Hepatic stellate cell (primary cell): ENCODE measurements at regions not wholly inside any gene's neighbourhood (a gene's known extent, or its start where the extent isn't known, plus 50 kb on each side); places are given as distances from the start of the nearest gene placed in this dataset.

Source experiments
- DNase-seq: peaks from one replicate; pipeline ENCODE4 v3.0.0; 2011; ENCODE audit warnings: low spot score

DNA sequence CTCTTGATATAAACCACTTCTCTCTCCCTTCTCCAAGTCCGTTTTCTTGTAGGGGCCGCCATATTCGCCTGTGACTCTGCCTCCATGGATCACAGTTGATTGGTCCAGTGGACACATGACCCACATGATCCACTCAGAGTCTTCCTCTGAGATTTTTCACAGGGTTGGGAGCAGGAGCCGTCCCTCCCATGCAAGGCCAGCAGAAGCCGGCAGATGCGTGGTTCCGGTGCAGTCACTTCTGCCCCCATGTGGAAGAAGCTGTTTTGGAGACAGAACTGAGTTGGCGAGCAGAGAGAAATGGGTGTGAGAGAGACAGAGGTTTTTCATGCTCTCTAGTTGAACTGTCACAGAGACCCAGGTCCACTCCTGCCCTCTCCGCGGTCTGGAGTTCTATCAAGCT lies 83.3 kb downstream of the C16orf95 start:
- DNase-seq = peak; percentile 27

DNA sequence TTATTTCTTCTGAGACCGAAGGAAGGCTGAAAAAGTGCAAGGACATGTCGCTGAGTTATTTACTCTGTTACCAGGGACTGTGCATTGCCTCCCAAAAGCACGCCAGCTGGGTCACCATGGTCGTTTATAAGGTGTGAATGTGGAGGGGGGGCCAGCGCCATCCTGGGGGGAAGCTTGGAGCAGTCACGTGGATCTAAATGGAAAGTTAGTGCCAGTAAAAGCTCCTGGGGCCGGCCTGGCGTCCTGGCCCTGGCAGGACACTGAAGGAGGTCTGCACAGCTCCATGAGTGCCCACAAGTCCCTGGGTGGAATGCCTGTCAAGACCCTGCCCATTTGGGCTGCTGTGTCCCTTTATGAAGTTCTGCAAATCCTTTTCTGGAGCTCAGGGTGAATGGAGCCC lies 82.6 kb downstream of the C16orf95 start:
- no peak for DNase-seq

DNA sequence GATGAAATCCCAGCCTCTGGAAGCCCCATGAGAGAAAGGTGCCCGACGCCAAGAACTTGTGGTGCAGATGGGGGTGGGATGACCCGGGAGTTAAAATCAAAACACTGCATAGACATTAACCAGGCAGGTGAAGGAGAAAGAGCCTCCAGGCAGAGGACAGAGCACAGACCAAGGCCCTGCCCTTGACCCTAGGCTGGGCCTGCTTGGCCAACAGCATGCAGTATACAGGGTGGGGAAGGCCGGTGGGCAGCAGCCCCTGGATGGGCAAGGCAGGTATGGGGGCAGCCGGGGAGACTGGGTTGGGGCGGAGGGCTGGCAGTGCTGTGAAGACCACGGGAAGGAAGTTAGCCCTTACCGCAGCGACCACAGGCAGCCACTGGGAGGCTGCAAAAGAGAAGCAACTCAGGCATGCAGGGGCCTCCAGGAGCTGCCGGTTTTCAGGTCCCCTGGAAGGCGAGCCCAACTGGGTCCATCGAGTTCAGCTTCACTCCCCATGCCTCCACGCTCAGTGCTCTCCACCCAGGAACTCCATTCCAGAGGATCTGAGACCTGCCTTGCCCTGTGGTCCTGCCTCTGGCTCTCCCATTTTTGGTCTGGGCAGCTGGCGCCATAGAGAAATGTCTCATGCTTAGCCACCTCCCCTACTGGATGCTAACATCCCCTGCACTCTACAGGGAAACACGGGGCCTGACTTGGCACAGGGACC lies 81.2 kb downstream of the C16orf95 start:
- no peak for DNase-seq

DNA sequence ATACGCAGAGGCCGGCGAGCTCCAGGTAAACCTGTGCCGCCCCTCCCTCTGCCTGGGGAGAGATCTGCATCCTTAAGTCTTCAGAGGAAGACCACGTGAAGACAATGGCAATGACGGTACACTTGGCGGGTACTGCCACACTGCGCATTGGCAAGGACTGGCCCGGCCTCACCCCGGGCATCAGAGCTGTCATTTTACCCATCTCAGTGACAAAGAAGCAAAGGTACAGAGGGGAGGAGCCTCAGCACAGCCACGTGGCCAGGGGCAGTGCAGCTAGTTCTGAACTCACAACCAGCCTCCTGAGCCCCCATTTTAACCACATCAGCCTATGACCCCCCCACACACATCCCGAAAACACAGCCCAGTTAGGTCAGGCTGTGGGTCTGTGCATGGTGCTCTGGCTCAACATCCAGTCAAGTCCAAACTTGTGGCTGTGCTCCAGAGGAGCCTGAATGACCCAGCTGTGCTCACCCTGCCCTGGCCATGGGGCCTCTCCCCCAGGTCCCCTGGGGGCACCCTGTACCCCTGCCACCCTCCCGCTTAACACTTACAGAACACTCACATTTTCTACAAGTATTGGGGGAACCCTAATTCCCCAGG lies 80.6 kb downstream of the C16orf95 start:
- DNase-seq = no peak

DNA sequence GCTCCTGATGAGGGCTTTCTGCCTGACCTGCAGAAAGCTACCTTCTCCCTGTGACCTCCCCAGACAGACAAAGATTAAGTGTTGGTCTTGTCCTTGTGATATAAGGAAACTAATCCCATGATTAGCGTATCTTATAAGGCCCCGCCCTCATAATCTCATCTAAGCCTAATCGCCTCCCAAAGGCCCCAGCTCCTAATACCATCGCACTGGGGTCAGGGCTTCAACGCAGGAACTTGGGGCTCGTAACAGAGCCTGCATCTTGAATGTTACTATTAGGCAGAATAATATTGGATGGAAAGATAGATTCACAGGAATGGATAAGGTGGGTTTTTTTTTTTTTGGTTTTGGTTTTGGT lies 78.9 kb downstream of the C16orf95 start:
- no peak for DNase-seq

DNA sequence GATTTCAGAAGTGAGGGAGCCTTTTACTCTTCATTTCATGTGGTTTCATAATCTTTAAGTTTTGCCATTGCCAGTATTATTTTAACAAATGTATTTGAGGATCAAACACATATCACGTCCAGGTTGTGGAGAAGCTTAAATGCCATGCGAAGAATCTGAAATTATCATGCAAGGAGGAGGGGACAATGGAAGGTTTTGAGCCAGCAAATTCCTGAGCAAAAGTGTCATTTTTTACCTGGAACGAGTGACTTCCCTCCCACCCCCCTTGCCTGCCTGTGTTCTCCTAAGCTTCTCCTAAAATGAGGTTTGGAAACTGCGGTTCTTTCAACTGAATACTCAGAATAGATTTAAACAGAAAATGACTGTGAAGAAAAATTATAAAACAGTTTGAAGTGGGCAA lies 77.6 kb downstream of the C16orf95 start:
- no peak for DNase-seq

DNA sequence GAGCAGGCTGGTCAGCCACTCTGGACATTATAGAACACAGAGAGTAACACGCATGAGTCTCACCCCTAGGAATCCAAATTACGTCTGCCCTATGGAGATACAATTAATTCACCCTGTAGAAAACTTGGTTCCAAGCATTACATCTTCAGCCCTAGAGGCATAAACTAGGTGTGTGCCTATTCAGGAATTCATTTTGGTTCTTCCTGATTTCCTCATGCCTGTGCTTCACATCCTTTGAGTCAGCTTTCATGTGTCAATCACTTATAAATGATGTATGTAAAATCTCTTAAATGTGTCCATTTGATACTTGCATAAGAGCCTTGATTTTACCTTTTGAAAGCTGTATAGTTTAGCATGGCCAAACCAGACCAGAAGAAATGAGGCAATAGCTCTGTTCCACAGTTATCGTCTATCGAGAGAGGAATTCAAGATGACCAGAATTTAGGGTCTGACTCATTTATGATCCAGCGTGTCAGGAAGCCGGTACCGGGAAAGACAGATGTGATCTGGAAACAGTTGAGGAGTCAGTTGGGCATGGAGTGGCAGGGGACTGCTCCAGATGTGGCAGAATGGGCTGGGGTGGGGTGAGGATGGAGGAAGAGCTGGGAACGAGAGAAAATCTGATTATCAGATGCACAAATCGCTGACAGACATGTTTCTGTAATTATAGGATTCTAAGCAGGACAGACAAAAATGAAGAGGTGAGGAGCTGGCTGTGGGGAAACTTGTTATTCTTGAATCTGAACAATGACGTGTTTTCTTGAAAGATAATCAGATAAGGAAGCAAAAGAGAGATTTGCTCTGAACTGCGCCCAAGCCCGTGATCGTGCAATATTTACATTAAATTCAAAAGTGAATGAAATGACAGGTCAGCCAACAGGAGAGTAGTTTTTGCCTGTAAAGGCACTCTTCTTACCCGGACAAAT lies 76.7 kb downstream of the C16orf95 start:
- no peak for DNase-seq

DNA sequence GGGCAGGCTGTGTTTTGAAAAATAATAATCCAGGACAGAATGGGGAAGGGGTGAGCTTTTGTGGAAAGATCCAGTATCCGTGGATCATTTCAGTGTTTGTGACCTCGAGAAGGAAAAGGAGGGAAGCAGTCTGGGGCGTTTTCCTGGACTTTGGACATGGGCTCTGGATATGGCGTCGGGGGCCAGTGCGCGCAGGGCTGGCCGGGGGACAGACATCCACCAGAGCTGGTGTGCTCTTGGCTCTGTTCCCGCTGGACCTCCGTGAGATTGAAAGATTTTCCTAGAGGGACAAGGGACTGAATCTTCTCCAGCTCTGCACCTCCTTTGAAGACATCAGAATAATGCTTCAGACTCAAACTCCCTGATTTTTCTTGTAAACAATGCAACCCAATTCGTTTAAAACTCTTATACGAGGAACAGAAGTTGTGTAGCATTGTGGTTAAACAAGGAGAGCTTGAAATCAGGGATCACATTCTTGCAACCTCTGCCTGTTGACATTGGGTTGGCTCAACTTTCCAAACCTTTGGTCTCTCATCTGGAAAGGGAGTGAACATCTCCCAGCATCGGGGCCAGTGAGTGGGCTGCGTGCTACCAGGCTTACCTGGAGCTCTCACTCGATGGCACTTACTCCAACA lies 75.9 kb downstream of the C16orf95 start:
- no peak for DNase-seq

DNA sequence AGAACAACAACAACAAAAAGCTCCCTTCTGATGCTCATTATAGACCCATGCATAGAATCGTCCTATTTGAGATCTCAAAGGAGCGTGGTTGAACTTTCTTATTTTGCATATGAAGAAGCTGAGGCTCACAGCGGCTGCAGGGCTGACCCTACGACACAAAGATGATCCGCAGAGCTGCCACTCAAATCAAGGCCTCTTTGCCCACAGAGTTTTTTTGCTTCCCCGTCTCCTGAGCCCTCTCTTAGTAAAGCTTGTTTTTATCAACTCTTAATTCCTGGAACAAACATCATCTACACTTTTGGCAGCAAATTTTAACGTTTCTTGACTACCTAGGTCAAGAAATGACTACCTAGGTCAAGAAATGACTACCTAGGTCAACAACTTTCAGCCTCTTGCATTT lies 73.7 kb downstream of the C16orf95 start:
- DNase-seq = no peak

DNA sequence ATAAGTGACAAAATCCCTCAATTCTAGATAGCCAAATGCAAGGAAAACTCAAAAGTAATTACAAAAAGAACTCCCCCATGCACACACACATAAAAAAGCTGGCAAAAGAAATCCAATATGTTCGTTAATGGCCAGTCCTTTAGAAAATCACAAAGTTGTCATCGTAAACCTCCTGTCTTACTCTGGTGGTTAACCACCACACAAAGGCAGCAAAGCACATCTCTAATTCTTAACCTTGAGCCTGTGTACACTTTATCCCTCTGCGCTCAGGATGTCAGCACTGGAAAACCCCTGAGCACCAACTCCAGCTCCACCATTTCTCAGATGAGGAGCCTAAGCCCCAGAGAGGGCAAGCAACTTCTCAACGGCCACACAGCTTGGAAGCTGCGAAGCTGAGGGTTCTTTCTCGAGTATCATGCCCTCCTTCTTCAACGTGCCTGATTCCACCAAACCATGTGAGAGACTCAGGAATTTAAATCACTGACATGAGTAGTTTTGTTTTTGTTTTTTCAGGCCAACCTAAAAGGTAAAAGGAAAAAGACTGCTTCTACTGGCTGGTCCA lies 72.5 kb downstream of the C16orf95 start:
- DNase-seq = no peak

DNA sequence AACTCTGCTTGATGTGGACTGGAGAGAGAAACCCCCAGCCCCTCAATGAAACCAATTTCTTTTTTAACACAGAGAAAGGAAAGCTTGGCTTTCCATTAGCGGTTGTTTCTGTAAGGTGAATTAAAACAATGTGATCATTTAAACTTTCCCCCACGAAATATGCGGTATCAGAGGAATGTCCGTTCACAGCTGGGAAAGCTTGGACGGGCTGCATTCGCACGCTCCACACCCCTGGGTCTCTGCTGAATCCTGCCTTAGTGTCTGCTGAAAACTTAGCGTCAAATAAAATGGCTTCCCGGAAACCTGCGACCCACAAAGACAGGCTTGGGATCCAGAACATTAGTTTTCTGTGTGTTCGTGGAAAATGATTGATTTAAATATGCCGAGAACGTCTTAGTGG lies 71.7 kb downstream of the C16orf95 start:
- DNase-seq = no peak

DNA sequence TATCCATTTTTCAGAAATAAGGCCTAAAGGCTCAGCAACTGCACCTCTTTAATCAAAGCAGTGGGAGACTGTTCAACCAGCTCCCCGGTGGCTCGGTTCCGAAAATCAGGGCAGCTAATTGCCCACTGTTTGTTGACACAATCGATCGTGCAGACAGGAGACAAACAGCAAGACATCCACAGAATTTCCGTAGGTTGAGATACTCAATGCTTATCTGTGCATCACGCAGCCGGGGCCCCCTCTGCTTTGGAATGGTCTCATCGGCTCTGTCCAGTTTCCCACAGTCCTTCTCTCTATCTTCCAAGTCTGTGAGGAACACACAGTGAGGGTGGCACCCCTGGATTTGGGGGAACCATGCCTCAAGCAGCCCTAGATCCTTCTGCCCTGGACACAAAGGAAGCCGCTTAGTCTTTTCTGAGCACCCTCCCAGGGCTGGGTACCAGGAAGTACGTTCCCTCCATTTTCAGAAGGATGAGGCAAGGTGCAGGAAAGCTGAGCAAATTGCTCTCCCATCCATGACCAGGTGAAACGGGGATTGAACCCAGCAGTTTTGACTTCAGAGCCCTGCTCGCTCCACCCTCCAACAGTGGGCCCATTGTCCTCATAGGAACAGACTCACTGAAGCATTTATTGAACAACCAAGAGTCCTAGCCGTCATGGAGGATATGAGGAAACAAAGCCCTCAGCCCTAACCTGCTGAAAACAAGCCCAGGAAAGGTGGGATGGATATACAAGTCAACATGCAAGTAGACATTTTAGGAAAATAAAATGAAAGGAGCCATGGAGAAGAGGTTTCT lies 70.7 kb downstream of the C16orf95 start:
- DNase-seq = no peak

DNA sequence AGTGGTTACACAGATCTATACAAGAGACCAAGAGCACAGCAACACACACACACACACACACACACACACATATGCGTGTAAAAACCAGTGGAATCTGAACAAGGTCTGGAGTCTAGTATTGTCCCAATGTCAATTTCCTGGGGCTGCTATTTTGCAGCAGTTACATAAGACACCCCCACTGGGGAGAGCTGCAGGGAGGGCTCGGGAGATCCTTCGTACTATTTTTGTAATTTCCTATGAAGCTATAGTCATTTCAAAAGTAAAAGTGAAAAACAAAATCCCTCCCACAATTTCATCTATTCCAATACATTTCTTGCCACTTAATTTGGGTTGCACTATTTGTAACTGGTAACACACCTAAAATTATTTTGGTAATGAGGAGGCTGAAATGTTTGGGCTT lies 68.5 kb downstream of the C16orf95 start:
- no peak for DNase-seq

DNA sequence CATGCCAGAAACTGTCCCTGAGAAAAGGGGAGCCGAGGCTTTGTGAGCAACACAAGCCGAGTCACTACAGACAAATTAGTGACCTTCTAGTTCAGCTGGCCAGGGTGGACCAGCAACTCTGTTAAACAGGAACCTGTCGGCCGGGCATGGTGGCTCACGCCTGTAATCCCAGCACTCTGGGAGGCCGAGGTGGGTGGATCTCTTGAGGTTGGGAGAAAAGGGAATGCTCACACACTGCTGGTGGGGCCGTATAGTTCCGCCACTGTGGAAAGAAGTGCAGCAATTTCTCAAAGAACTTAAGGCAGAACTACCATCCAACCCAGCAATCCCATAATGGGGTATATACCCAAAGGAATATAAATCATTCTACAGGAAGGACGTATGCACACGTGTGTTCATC lies 67.8 kb downstream of the C16orf95 start:
- DNase-seq = no peak

DNA sequence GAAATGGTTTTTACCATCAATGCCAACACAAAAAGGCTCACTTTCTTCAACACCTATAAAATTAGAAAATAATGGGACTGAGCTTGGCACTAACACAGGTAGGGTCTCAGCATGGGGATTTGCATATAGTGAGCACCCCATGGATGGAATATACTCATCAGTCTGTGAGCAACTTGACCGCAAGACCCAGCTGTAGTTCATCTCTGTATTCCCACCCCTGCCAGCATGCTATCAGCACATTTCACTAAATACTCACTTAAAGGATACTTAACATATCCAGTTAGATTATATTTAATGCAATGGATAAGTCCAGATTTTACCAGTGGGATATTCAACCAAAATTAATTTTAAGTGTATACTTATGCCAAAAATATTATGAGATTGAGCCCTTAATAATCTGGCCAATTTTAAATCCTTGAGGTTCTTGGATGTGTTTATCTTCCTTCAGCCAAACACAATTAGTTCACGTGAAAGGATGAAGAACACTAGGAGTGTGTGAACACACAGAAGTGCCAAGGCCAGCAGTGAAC lies 66.7 kb downstream of the C16orf95 start:
- DNase-seq = no peak

DNA sequence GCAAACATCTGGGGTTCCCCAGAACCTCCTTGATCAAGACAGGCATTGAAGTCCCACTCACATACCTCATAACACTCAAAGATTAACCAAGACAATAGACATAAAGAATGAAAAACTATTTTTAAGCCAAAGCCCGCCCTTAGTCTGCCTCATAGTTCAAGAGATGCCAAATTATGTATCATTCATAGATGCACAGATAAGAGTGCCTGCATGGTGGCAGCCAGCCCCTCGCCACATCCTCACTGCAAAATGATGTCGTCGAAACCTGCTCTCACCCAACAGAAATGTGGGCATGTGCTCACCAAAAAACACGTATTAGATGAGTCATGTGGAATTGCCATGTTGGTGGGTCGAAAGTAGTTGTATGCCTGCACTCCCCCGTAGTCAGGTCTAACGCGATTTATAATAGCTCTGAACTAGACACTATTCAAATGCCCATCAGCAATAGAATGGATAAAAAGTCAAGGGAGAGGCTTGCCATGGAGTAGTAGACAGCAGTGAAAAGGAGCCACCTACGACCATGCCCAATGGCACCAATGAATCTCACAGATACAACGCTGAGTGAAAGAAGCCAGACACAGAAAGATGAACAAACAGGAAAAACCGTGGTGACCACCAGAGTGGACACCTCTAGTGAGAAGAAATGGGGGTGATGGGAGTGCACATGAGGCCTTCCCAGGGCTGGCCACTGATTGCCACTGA lies 64.8 kb downstream of the C16orf95 start:
- no peak for DNase-seq
